ENCODE measurements at regions not wholly inside any gene's neighbourhood (a gene's known extent, or its start where the extent isn't known, plus 50 kb on each side); places are given as distances from the start of the nearest gene placed in this dataset.

GRCh38 chr17:73719588-73720071 is 75.4 kb upstream of the SDK2 start:
- TF ChIP-seq CTCF (IDR thresholded peaks at IDR 0.05) (no peak), POLR2A (IDR thresholded peaks at IDR 0.05) (no peak)

Data from lower leg skin (tissue), 3 donors.